ENCODE measurements at regions not wholly inside any gene's neighbourhood (a gene's known extent, or its start where the extent isn't known, plus 50 kb on each side); places are given as distances from the start of the nearest gene placed in this dataset.

- no peak for DNase-seq (ENCODE audit: low spot score)
Observed at GRCh38 chr13:22092791-22093560, 422.1 kb downstream of the FGF9 start.

- no peak for DNase-seq (ENCODE audit: low spot score)
Observed at GRCh38 chr13:22095794-22096193, 424.9 kb downstream of the FGF9 start.

- DNase-seq (ENCODE audit: low spot score): no peak
Observed at GRCh38 chr13:22099585-22099984, 428.7 kb downstream of the FGF9 start.

- DNase-seq (ENCODE audit: low spot score): no peak
Observed at GRCh38 chr13:22102271-22102670, 431.4 kb downstream of the FGF9 start.

GRCh38 chr13:22103046-22104027 is 432.5 kb downstream of the FGF9 start:
- no peak for DNase-seq (ENCODE audit: low spot score)

- DNase-seq (ENCODE audit: low spot score): no peak
Observed at GRCh38 chr13:22106058-22106457, 435.2 kb downstream of the FGF9 start.

- no peak for DNase-seq (ENCODE audit: low spot score)
Observed at GRCh38 chr13:22107549-22107948, 436.7 kb downstream of the FGF9 start.

- DNase-seq (ENCODE audit: low spot score): no peak
Observed at GRCh38 chr13:22108283-22108942, 437.5 kb downstream of the FGF9 start.

GRCh38 chr13:22108979-22109378 is 438.1 kb downstream of the FGF9 start:
- no peak for DNase-seq (ENCODE audit: low spot score)

GRCh38 chr13:22110368-22110767 is 439.5 kb downstream of the FGF9 start:
- DNase-seq (ENCODE audit: low spot score): no peak

- DNase-seq (ENCODE audit: low spot score): no peak
Observed at GRCh38 chr13:22111152-22111783, 440.4 kb downstream of the FGF9 start.

GRCh38 chr13:22111961-22112360 is 441.1 kb downstream of the FGF9 start:
- no peak for DNase-seq (ENCODE audit: low spot score)

GRCh38 chr13:22112956-22113745 is 442.3 kb downstream of the FGF9 start:
- DNase-seq (ENCODE audit: low spot score): no peak

GRCh38 chr13:22114630-22115311 is 443.9 kb downstream of the FGF9 start:
- no peak for DNase-seq (ENCODE audit: low spot score)

- no peak for DNase-seq (ENCODE audit: low spot score)
Observed at GRCh38 chr13:22118158-22118557, 447.3 kb downstream of the FGF9 start.

GRCh38 chr13:22120646-22121045 is 449.8 kb downstream of the FGF9 start:
- DNase-seq (ENCODE audit: low spot score): no peak

- DNase-seq (ENCODE audit: low spot score): no peak
Observed at GRCh38 chr13:22121146-22121739, 450.4 kb downstream of the FGF9 start.

GRCh38 chr13:22126433-22127021 is 455.7 kb downstream of the FGF9 start:
- DNase-seq (ENCODE audit: low spot score): no peak

GRCh38 chr13:22127277-22128164 is 456.6 kb downstream of the FGF9 start:
- no peak for DNase-seq (ENCODE audit: low spot score)
